Ascending aorta (tissue), 2 donors: ENCODE measurements at regions not wholly inside any gene's neighbourhood (a gene's known extent, or its start where the extent isn't known, plus 50 kb on each side); places are given as distances from the start of the nearest gene placed in this dataset.
"Not testable (repeated sequence)": the region's sequence is repeated elsewhere in the genome, so short reads cannot be mapped to it uniquely, and the experiment has no call there.

Source experiments
- DNase-seq, 2 donors: peaks; one replicate each; pipeline ENCODE4 v3.0.0-alpha.2; 2019; ENCODE audit warnings: low spot score in 2 of 2
- H3K27ac ChIP-seq, 2 donors: fragments of 200-600 bp; sonication (generic); one replicate each; pipeline ENCODE4 v1.5.1; 2016 to 2017; ENCODE audit warnings: mild to moderate bottlenecking in 1 of 2
- H3K27me3 ChIP-seq: fragments of 200-600 bp; sonication (generic); one replicate; pipeline ENCODE4 v1.5.1; 2017
- H3K36me3 ChIP-seq, 2 donors: fragments of 200-600 bp; sonication (generic); one replicate each; pipeline ENCODE4 v1.5.1; 2016
- H3K4me1 ChIP-seq, 2 donors: fragments of 200-600 bp; sonication (generic); one replicate each; pipeline ENCODE4 v1.5.1; 2016 to 2017; ENCODE audit warnings: mild to moderate bottlenecking in 1 of 2
- H3K4me3 ChIP-seq, 2 donors: fragments of 200-600 bp; sonication (generic); one replicate each; pipeline ENCODE4 v1.5.1; 2016 to 2017; ENCODE audit warnings: mild to moderate bottlenecking in 1 of 2
- H3K9me3 ChIP-seq, 2 donors: fragments of 200-600 bp; sonication (generic); one replicate each; pipeline ENCODE4 v1.5.1; 2016
- CTCF ChIP-seq, 3 experiments: fragments of 200-600 bp in 2 of 3; fragments of 450-650 bp in 1 of 3; sonication (generic) in 2 of 3; IDR thresholded peaks; one replicate each; pipeline ENCODE4 v1.5.1; 2016 to 2019; ENCODE audit warnings: antibody characterized with exemption in 3 of 3, mild to moderate bottlenecking in 1 of 3, moderate library complexity in 1 of 3
- intact Hi-C: fragments of 100-400 bp; cut with DNase I; formaldehyde crosslinking; loops from one replicate; pipeline ENCODE4 v1.15.1; 2023

GRCh38 chr21:41611966-41612606 is 104.1 kb upstream of the TMPRSS2 start:
- Histone ChIP-seq H3K36me3 (no peaks in the 10 kb centered on the region), H3K4me1 (peaks cover 31 to 49% of the 10 kb centered on the region in 2 donors), H3K27me3 (no peaks in the 10 kb centered on the region), H3K9me3 (no peaks in the 10 kb centered on the region), H3K27ac (peak overlapping the region; percentile 94 to 98), H3K4me3 (no peak overlapping the region)
- no peak for TF ChIP-seq CTCF (IDR thresholded peaks at IDR 0.05)
- peak in 1 of 2 donors; percentile 64 for DNase-seq
- intact Hi-C loops, result loop anchor here (1.0 to 10.0 kb wide), 10 partner anchors 29 to 505 kb away; partner anchors contain the start of genes MX1 and PRDM15

- DNase-seq, result no peak
- Histone ChIP-seq H3K27me3 (no peaks in the 10 kb centered on the region), H3K27ac (peak overlapping the region; percentile 94 to 98), H3K36me3 (no peaks in the 10 kb centered on the region), H3K9me3 (no peaks in the 10 kb centered on the region), H3K4me1 (peaks cover 31 to 43% of the 10 kb centered on the region in 2 donors), H3K4me3 (no peak overlapping the region)
- no peak for TF ChIP-seq CTCF (IDR thresholded peaks at IDR 0.05)
- intact Hi-C loops, result loop anchor here (5.0 to 10.0 kb wide), 6 partner anchors 187 to 506 kb away; partner anchors contain the start of genes MX1 and PRDM15
Measured at GRCh38 chr21:41611441-41611840, 103.5 kb upstream of the TMPRSS2 start.

GRCh38 chr21:41610840-41611115 is 102.8 kb upstream of the TMPRSS2 start:
- not testable (repeated sequence) for DNase-seq, H3K27ac ChIP-seq, H3K9me3 ChIP-seq, H3K4me3 ChIP-seq, H3K36me3 ChIP-seq, H3K27me3 ChIP-seq
- intact Hi-C loops, result loop anchor here (5.0 to 10.0 kb wide), 6 partner anchors 186 to 507 kb away; partner anchors contain the start of genes MX1 and PRDM15
- H3K4me1 ChIP-seq, result peaks cover 24 to 37% of the 10 kb centered on the region in 2 donors

- peak in 1 of 2 donors; percentile 75 for DNase-seq
- H3K36me3 ChIP-seq, result no peaks in the 10 kb centered on the region
- intact Hi-C loops, result loop anchor here (5.0 to 10.0 kb wide), 6 partner anchors 185 to 507 kb away; partner anchors contain the start of genes MX1 and PRDM15
- no peaks in the 10 kb centered on the region for H3K27me3 ChIP-seq
- no peak overlapping the region for H3K4me3 ChIP-seq
- peak; percentile 73 to 83 (median 81) for TF ChIP-seq CTCF (IDR thresholded peaks at IDR 0.05)
- H3K9me3 ChIP-seq, result no peaks in the 10 kb centered on the region
- H3K4me1 ChIP-seq, result peaks cover 20 to 33% of the 10 kb centered on the region in 2 donors
- H3K27ac ChIP-seq, result no peak overlapping the region
Measured at GRCh38 chr21:41610042-41610839, 102.3 kb upstream of the TMPRSS2 start.

GRCh38 chr21:41606706-41607105 is 98.7 kb upstream of the TMPRSS2 start:
- intact Hi-C loops, result no loop called here
- Histone ChIP-seq H3K4me3 (no peak overlapping the region), H3K36me3 (no peaks in the 10 kb centered on the region), H3K27me3 (no peaks in the 10 kb centered on the region), H3K4me1 (peaks cover 0 to 3% of the 10 kb centered on the region in 2 donors), H3K9me3 (no peaks in the 10 kb centered on the region), H3K27ac (no peak overlapping the region)
- no peak for DNase-seq
- TF ChIP-seq CTCF (IDR thresholded peaks at IDR 0.05), result no peak

- Histone ChIP-seq H3K4me1 (no peaks in the 10 kb centered on the region), H3K27me3 (no peaks in the 10 kb centered on the region), H3K27ac (no peak overlapping the region), H3K4me3 (no peak overlapping the region), H3K36me3 (no peaks in the 10 kb centered on the region), H3K9me3 (no peaks in the 10 kb centered on the region)
- DNase-seq, result no peak
- intact Hi-C loops, result no loop called here
- TF ChIP-seq CTCF (IDR thresholded peaks at IDR 0.05), result no peak
Measured at GRCh38 chr21:41605934-41606285, 98.0 kb upstream of the TMPRSS2 start.
